B cell (primary cell): ENCODE measurements at regions not wholly inside any gene's neighbourhood (a gene's known extent, or its start where the extent isn't known, plus 50 kb on each side); places are given as distances from the start of the nearest gene placed in this dataset.

Experiments
- EZH2 ChIP-seq: IDR thresholded peaks from 2 replicates; pipeline ENCODE4 v1.6.1; 2012; ENCODE audit warnings: borderline replicate concordance, low read depth, mild to moderate bottlenecking, moderate library complexity, low read length; ENCODE audit not compliant: insufficient read depth, poor library complexity, severe bottlenecking
- TF ChIP-seq, protein P1 (sequence below): fragments of 200-600 bp; IDR thresholded peaks from one replicate; pipeline ENCODE4 v1.8.0; 2022; ENCODE audit warnings: antibody characterized with exemption, mild to moderate bottlenecking

DNA sequence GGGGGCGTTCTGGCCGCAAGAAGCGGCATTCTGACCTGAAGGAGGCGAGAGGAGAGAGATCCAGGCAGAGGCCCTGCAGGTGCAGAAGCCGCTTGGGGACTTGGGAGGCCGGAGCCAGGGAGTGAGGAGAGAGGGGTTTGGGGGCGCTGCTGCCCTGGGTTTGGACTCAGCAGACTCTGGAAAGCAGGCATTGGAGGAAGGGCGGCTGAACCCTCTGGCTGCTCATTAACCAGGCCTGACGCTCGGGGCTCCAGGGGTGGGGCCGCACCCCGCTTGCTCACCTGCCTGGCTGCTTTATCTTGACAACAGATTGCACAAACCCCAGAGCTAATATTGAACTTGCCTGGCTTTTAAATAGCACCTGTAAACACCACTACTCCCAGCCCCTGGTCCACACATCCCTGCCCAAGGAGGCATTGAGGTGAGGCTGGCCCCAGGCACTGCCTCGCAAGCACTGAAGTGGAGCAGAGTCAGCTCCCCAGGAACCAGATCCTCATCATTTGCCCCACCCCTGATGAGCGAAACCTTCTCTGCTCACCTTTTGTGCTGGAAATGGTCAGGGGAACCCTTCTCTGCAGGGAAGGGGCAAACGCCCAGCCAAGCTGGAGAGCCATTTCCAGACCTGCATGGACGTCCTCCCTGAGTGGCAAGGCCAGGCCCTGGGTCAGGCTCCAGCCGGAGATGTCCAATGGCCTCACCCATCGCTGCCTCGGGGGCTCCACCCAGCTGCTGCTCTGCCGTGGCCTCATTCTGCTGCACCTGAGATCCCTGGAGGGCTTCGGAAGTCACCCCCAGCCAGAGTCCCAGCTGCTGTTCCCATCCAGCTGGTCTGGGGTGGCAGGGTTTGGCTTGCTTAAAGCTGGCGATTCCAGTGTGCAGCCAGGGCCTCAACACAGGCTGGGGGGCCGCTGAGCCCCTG lies 190.2 kb upstream of the GSE1 start:
- TF ChIP-seq, protein P1, sequence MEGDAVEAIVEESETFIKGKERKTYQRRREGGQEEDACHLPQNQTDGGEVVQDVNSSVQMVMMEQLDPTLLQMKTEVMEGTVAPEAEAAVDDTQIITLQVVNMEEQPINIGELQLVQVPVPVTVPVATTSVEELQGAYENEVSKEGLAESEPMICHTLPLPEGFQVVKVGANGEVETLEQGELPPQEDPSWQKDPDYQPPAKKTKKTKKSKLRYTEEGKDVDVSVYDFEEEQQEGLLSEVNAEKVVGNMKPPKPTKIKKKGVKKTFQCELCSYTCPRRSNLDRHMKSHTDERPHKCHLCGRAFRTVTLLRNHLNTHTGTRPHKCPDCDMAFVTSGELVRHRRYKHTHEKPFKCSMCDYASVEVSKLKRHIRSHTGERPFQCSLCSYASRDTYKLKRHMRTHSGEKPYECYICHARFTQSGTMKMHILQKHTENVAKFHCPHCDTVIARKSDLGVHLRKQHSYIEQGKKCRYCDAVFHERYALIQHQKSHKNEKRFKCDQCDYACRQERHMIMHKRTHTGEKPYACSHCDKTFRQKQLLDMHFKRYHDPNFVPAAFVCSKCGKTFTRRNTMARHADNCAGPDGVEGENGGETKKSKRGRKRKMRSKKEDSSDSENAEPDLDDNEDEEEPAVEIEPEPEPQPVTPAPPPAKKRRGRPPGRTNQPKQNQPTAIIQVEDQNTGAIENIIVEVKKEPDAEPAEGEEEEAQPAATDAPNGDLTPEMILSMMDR, result no peak
- TF ChIP-seq EZH2, result no peak
